SK-N-SH treated with all-trans-retinoic acid at 6 μM for 48 hours (cell line): ENCODE measurements at regions not wholly inside any gene's neighbourhood (a gene's known extent, or its start where the extent isn't known, plus 50 kb on each side); places are given as distances from the start of the nearest gene placed in this dataset.

Experiments used
- BACH2 ChIP-seq: fragments of 250-450 bp; sonication (Bioruptor Pico); IDR thresholded peaks from 2 replicates; pipeline ENCODE4 v1.9.0; 2021; ENCODE audit warnings: mild to moderate bottlenecking, borderline replicate concordance
- PPARA ChIP-seq: fragments of 250-450 bp; sonication (Bioruptor Pico); IDR thresholded peaks from 2 replicates; pipeline ENCODE4 v1.5.0; 2020; ENCODE audit warnings: mild to moderate bottlenecking, borderline replicate concordance
- RARB ChIP-seq: fragments of 250-450 bp; sonication (Bioruptor Pico); IDR thresholded peaks from 2 replicates; pipeline ENCODE4 v1.8.0; 2021; ENCODE audit warnings: mild to moderate bottlenecking, moderate library complexity
- SNAI2 ChIP-seq: fragments of 250-450 bp; sonication (Bioruptor Pico); IDR thresholded peaks from 2 replicates; pipeline ENCODE4 v1.5.0; 2020; ENCODE audit warnings: mild to moderate bottlenecking, moderate library complexity
- TCF4 ChIP-seq: fragments of 250-450 bp; sonication (Bioruptor Pico); IDR thresholded peaks from 2 replicates; pipeline ENCODE4 v1.8.0; 2021; ENCODE audit warnings: mild to moderate bottlenecking, moderate library complexity, borderline replicate concordance
- TOX ChIP-seq: fragments of 250-450 bp; sonication (Bioruptor Pico); IDR thresholded peaks from 2 replicates; pipeline ENCODE4 v1.8.0; 2021; ENCODE audit warnings: mild to moderate bottlenecking, moderate library complexity, borderline replicate concordance
- ZFP30 ChIP-seq: fragments of 450-650 bp; formaldehyde crosslinking; IDR thresholded peaks from 2 replicates; pipeline ENCODE4 v1.5.0; 2022; ENCODE audit warnings: mild to moderate bottlenecking, moderate library complexity
- ZNF565 ChIP-seq: fragments of 450-650 bp; formaldehyde crosslinking; conservative IDR thresholded peaks from 2 replicates; pipeline ENCODE4 v1.5.0; 2020; ENCODE audit warnings: low read depth, mild to moderate bottlenecking, moderate library complexity
- ZNF8 ChIP-seq: fragments of 450-650 bp; formaldehyde crosslinking; IDR thresholded peaks from 2 replicates; pipeline ENCODE4 v1.5.0; 2020; ENCODE audit warnings: mild to moderate bottlenecking, moderate library complexity
- TF ChIP-seq, protein P1 (sequence below): fragments of 250-450 bp; sonication (Bioruptor Pico); IDR thresholded peaks from 2 replicates; pipeline ENCODE4 v1.5.1; 2021; ENCODE audit warnings: mild to moderate bottlenecking, moderate library complexity

DNA sequence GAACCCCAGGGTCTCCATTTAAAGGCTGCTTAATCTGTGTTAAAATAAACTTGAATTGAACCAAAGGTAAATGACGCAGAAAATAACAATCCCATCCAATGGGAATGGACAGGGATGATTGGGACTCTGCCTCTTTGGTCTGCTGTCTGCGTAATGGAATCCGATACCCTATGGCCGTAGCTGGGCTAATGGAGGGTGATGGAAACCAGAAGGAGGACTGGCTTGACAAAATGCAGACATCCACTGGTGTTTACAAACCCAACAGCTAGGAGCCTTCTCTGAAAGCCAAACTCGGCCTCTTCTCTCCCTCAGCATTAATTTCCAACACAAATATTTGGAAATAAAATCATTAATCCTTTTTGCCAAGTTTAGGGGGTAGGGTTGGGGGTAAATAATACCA lies 162.2 kb upstream of the CHST15 start:
- TF ChIP-seq, protein P1, sequence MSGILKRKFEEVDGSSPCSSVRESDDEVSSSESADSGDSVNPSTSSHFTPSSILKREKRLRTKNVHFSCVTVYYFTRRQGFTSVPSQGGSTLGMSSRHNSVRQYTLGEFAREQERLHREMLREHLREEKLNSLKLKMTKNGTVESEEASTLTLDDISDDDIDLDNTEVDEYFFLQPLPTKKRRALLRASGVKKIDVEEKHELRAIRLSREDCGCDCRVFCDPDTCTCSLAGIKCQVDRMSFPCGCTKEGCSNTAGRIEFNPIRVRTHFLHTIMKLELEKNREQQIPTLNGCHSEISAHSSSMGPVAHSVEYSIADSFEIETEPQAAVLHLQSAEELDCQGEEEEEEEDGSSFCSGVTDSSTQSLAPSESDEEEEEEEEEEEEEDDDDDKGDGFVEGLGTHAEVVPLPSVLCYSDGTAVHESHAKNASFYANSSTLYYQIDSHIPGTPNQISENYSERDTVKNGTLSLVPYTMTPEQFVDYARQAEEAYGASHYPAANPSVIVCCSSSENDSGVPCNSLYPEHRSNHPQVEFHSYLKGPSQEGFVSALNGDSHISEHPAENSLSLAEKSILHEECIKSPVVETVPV (CRISPR knock-in tag), result no peak
- TF ChIP-seq RARB (CRISPR knock-in tag) (no peak), TOX (CRISPR knock-in tag) (no peak), PPARA (CRISPR knock-in tag) (no peak), BACH2 (no peak), ZFP30 (no peak), TCF4 (CRISPR knock-in tag) (no peak), ZNF8 (CRISPR knock-in tag) (no peak), SNAI2 (CRISPR knock-in tag) (no peak), ZNF565 (no peak)
